ENCODE measurements at regions not wholly inside any gene's neighbourhood (a gene's known extent, or its start where the extent isn't known, plus 50 kb on each side); places are given as distances from the start of the nearest gene placed in this dataset.

GRCh38 chr12:103109861-103110260 lies 152.4 kb downstream of the ASCL1 start:
- 92 to 96% methylated on average over 3 of the region's 3 CpGs for WGBS, 2 experiments (ENCODE audit: insufficient coverage in 1 of 2, insufficient read length in 1 of 2)
- Mint-ChIP-seq H3K4me1 (no peaks in the 10 kb centered on the region), H3K36me3 (ENCODE audit: low read depth) (no peaks in the 10 kb centered on the region), H3K27me3 (ENCODE audit: insufficient read depth) (no peaks in the 10 kb centered on the region), H3K27ac (no peak overlapping the region), H3K4me3 (no peak overlapping the region), H3K9me3 (no peaks in the 10 kb centered on the region)
- Histone ChIP-seq H3K4me3 (ENCODE audit: low read length) (no peak overlapping the region), H3K27ac (ENCODE audit: low read depth, low read length) (no peak overlapping the region), H3K36me3 (ENCODE audit: control insufficient read depth, insufficient read depth, low read length) (no peaks in the 10 kb centered on the region), H3K27me3 (ENCODE audit: control insufficient read depth, insufficient read depth, low read length, poor library complexity, severe bottlenecking) (no peaks in the 10 kb centered on the region), H3K4me1 (ENCODE audit: control insufficient read depth, insufficient read depth, low read length) (no peaks in the 10 kb centered on the region), H3K9me3 (ENCODE audit: control insufficient read depth, low read length) (no peaks in the 10 kb centered on the region), H3K9ac (ENCODE audit: extremely low read depth, low read length, poor library complexity, severe bottlenecking) (no peak overlapping the region)
- TF ChIP-seq CTCF (conservative IDR thresholded peaks at IDR 0.05): no peak
- DNase-seq: no peak

- H3K4me1 Mint-ChIP-seq: peaks cover 13% of the 10 kb centered on the region
- Histone ChIP-seq H3K4me3 (ENCODE audit: low read length) (no peak overlapping the region), H3K4me1 (ENCODE audit: control insufficient read depth, insufficient read depth, low read length) (peaks cover 1% of the 10 kb centered on the region), H3K27ac (ENCODE audit: low read depth, low read length) (no peak overlapping the region), H3K9me3 (ENCODE audit: control insufficient read depth, low read length) (no peaks in the 10 kb centered on the region), H3K9ac (ENCODE audit: extremely low read depth, low read length, poor library complexity, severe bottlenecking) (no peak overlapping the region), H3K27me3 (ENCODE audit: control insufficient read depth, insufficient read depth, low read length, poor library complexity, severe bottlenecking) (no peaks in the 10 kb centered on the region), H3K36me3 (ENCODE audit: control insufficient read depth, insufficient read depth, low read length) (no peaks in the 10 kb centered on the region)
- no peaks in the 10 kb centered on the region for H3K9me3 Mint-ChIP-seq
- H3K4me3 Mint-ChIP-seq: no peak overlapping the region
- 87 to 92% methylated on average over 5 of the region's 5 CpGs for WGBS, 2 experiments (ENCODE audit: insufficient coverage in 1 of 2, insufficient read length in 1 of 2)
- H3K27me3 Mint-ChIP-seq (ENCODE audit: insufficient read depth): no peaks in the 10 kb centered on the region
- H3K27ac Mint-ChIP-seq: no peak overlapping the region
- no peak for TF ChIP-seq CTCF (conservative IDR thresholded peaks at IDR 0.05)
- H3K36me3 Mint-ChIP-seq (ENCODE audit: low read depth): no peaks in the 10 kb centered on the region
- DNase-seq: no peak
Measured at GRCh38 chr12:103114296-103115055, 157.0 kb downstream of the ASCL1 start.

- no peak overlapping the region for H3K4me3 ChIP-seq (ENCODE audit: low read length)
- no peak overlapping the region for H3K27ac ChIP-seq (ENCODE audit: low read depth, low read length)
- Mint-ChIP-seq H3K4me3 (no peak overlapping the region), H3K9me3 (peaks cover 3% of the 10 kb centered on the region), H3K27ac (no peak overlapping the region), H3K36me3 (ENCODE audit: low read depth) (no peaks in the 10 kb centered on the region), H3K4me1 (no peaks in the 10 kb centered on the region), H3K27me3 (ENCODE audit: insufficient read depth) (no peaks in the 10 kb centered on the region)
- H3K36me3 ChIP-seq (ENCODE audit: control insufficient read depth, insufficient read depth, low read length): no peaks in the 10 kb centered on the region
- no peaks in the 10 kb centered on the region for H3K4me1 ChIP-seq (ENCODE audit: control insufficient read depth, insufficient read depth, low read length)
- no peaks in the 10 kb centered on the region for H3K27me3 ChIP-seq (ENCODE audit: control insufficient read depth, insufficient read depth, low read length, poor library complexity, severe bottlenecking)
- H3K9ac ChIP-seq (ENCODE audit: extremely low read depth, low read length, poor library complexity, severe bottlenecking): no peak overlapping the region
- H3K9me3 ChIP-seq (ENCODE audit: control insufficient read depth, low read length): no peaks in the 10 kb centered on the region
- no peak for TF ChIP-seq CTCF (conservative IDR thresholded peaks at IDR 0.05)
- WGBS, 2 experiments (ENCODE audit: insufficient coverage in 1 of 2, insufficient read length in 1 of 2): 88 to 89% methylated on average over 3 of the region's 3 CpGs
- DNase-seq: no peak
Measured at GRCh38 chr12:103128862-103129501, 171.5 kb downstream of the ASCL1 start.

Data from endodermal cell (in vitro differentiated cells).